ENCODE measurements at regions not wholly inside any gene's neighbourhood (a gene's known extent, or its start where the extent isn't known, plus 50 kb on each side); places are given as distances from the start of the nearest gene placed in this dataset.
A peak's percentile ranks its signal among the peaks of the same experiment; 100 is the strongest.

- Histone ChIP-seq H3K14ac (ENCODE audit: insufficient read depth, low read length) (no peak overlapping the region), H3K27me3 (ENCODE audit: insufficient read depth, low read length) (no peaks in the 10 kb centered on the region), H3K79me1 (ENCODE audit: insufficient read depth, low read depth, low read length, poor library complexity, severe bottlenecking) (no peaks in the 10 kb centered on the region), H2BK15ac (ENCODE audit: low read depth, low read length) (no peak overlapping the region), H2BK12ac (ENCODE audit: insufficient read length, low read depth, low read length) (no peak overlapping the region), H3K23me2 (ENCODE audit: insufficient read length, low read depth, low read length, poor library complexity, severe bottlenecking) (no peaks in the 10 kb centered on the region), H4K8ac (replicated peaks; ENCODE audit: insufficient read length, low read depth, low read length) (peak overlapping the region; percentile 71), H3K23ac (ENCODE audit: insufficient read length, low read depth, low read length) (no peak overlapping the region), H2BK20ac (ENCODE audit: low read depth, low read length, poor library complexity, severe bottlenecking) (no peak overlapping the region), H3T11ph (ENCODE audit: low read length) (no peak overlapping the region), H3K18ac (ENCODE audit: insufficient read length, low read depth, low read length) (no peak overlapping the region), H3K79me2 (ENCODE audit: insufficient read depth, low read length) (no peaks in the 10 kb centered on the region), H2AFZ (ENCODE audit: low read length) (no peak overlapping the region), H3K4ac (ENCODE audit: low read depth, low read length) (no peak overlapping the region), H3K9ac (ENCODE audit: extremely low read depth, insufficient read length, low read length) (no peak overlapping the region), H3K27ac (ENCODE audit: insufficient read length, low read depth, low read length) (no peak overlapping the region), H2AK5ac (ENCODE audit: insufficient read length, low read length) (no peak overlapping the region), H3K4me2 (ENCODE audit: insufficient read depth, insufficient read length, low read length) (no peak overlapping the region), H3K56ac (ENCODE audit: insufficient read length, low read depth, low read length) (no peak overlapping the region), H3K4me1 (ENCODE audit: insufficient read depth, low read length) (peaks cover 2% of the 10 kb centered on the region; the same call in 1 of the 2 replicates), H4K5ac (ENCODE audit: insufficient read length, low read depth, low read length) (peak overlapping the region; percentile 66), H3K9me3 (ENCODE audit: control insufficient read depth, low read depth, low read length) (no peaks in the 10 kb centered on the region), H4K20me1 (ENCODE audit: control insufficient read depth, insufficient read depth, insufficient read length) (no peaks in the 10 kb centered on the region), H2BK5ac (ENCODE audit: insufficient read length, low read length) (no peak overlapping the region), H4K91ac (ENCODE audit: insufficient read length, low read depth, low read length) (no peak overlapping the region), H2BK120ac (ENCODE audit: low read depth, low read length, poor library complexity, severe bottlenecking) (no peak overlapping the region)
- WGBS (ENCODE audit: extremely low coverage, insufficient read length, low lambda C conversion rate): no CpG with 5 or more reads among the region's 1 CpG
- no peak for TF ChIP-seq CTCF (conservative IDR thresholded peaks at IDR 0.05)
- H3K36me3 Mint-ChIP-seq (ENCODE audit: insufficient read depth in 1 of 3, low read depth in 3 of 3): no peaks in the 10 kb centered on the region; a peak in 1 of 7 replicates
- no peak overlapping the region for H3K27ac Mint-ChIP-seq
- H3K4me1 Mint-ChIP-seq: peaks cover under 1 to 10% of the 10 kb centered on the region in 2 experiments; a peak in 2 of 4 replicates
- peaks cover 2 to 9% of the 10 kb centered on the region in 2 experiments; a peak in 2 of 5 replicates for H3K9me3 Mint-ChIP-seq
- peaks cover 5% of the 10 kb centered on the region for H3K27me3 Mint-ChIP-seq (ENCODE audit: low read depth)
- no peak overlapping the region for H3K4me3 Mint-ChIP-seq
- DNase-seq: no peak
These were observed 195.8 kb downstream of the NXNL2 start for GRCh38 chr9:88730780-88731179.

Data from H9 (cell line).